GM21367 (cell line): ENCODE measurements at regions not wholly inside any gene's neighbourhood (a gene's known extent, or its start where the extent isn't known, plus 50 kb on each side); places are given as distances from the start of the nearest gene placed in this dataset.

Experiments used
- ATAC-seq: cut with Tn5 transposase; IDR thresholded peaks from one replicate; pipeline ENCODE4 v1.9.1; 2021; ENCODE audit not compliant: unreplicated experiment

DNA sequence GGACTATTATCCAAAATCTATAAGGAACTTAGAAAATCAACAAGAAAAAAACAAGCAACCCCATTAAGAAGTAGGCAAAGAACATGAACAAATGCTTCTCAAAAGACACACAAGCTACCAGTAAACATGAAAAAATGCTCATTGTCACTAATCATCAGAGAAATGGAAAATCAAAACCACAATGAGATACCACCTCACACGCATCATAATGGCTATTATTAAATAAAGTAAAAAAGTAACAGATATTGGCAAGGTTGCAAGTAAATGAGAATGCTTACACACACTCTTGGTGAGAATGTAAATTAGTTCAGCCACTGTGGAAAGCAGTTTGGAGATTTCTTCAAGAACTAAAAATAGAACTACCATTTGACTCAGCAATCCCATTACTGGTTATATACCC lies 167.0 kb upstream of the DMRTA1 start:
- no peak for ATAC-seq

DNA sequence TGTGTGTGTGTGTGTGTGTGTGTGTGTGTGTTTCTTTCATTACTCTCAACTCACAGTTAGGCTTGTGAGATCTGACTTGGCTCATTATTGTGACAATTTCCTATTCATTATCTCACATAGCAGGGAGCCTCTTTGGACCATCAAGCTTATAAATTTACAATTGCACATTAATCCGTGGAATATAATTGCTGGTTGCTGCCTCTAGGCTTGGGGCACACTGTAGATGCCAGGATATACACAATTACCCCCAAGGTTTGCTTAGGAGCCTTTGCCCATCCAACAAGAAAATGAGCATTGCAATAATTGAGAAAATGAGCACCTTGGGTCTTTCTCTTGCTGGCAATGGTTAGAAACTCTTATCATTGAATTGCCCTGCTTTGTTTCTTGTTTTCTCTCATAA lies 161.6 kb upstream of the DMRTA1 start:
- no peak for ATAC-seq

DNA sequence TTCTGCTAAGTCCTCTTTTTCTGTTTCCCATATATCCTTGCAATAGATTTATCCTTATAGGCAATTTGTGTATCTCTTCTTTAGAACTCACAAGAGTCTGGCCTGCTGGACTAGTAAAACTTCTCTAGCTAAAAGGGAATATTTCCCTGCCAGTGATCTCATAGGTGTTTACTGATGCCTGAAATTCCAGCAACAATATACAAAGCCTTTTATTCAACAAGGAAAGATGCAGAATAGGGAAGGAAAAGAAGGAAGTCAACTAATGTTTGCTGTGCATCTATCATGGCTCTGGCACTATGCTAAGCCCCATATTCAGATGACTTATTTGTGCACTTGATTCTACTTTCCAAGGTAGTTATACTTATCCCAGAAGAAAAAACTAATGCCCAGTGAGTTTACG lies 160.0 kb upstream of the DMRTA1 start:
- ATAC-seq: no peak

DNA sequence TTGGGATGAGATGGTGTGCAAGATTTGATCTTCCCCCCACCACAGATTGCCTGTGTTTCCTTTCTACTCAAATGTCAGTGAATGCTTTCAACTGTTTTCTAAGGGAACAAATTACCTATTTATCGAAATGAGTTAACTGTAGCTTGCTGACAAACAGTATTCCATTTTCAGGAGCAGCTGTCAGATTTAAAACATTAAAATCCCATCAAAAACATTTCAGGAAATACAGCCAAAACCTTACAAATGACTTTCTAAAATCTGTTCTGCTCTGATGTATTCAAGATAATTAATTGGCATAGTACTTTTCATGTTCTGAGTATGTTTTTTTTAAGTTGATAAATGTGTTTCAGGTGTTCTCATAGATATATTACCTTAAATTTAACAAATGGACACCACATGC lies 158.0 kb upstream of the DMRTA1 start:
- ATAC-seq: no peak

DNA sequence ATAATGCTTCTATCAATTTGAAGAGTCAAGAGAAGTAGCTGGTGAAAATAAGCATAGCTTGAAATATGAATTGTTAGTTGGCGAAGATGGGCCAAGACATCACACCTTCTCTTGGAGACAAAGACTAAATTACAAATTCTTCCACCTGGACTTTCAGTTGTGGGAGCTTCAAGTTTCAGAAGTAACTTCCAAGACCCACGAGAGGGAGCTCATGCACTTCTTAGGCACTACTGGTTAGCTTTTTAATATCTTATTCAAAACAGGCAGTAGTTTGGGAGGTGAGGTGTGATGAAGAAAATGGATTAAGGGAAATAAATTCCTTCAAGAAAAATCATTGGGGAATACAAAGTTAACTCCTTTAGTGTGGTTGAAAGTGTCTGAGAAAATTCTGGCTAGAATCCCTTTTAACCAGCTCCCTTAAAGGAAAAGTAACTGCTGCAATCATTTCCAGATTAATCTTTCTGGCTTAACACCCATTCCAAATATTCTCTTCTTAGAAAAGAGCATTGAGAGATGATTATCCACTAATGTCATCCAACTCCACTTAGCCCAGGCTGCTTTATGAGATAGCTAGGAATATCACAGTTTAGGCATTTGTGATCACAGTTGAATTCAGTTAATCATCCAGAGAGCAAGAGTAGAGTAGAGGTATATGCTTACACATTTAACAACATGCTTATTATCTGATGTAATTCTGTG lies 139.5 kb upstream of the DMRTA1 start:
- ATAC-seq: no peak

DNA sequence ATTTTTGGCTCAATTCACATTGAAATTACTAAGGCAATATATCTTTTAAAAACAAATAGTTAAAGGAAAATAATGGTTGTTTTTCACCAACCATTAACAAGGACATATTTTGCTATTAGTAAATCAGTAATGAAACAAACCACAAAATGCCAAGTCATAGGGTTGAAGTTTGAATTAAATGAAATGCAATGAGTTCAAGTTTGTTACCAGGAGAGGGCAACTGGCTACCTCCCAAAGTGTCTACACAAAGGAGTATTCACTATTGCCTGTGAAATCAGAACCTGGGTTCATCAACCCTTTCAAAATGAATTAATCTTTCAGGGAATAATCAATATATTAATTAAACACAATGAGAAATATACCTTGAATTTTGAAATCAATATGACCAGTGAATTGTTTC lies 138.4 kb upstream of the DMRTA1 start:
- ATAC-seq: no peak

DNA sequence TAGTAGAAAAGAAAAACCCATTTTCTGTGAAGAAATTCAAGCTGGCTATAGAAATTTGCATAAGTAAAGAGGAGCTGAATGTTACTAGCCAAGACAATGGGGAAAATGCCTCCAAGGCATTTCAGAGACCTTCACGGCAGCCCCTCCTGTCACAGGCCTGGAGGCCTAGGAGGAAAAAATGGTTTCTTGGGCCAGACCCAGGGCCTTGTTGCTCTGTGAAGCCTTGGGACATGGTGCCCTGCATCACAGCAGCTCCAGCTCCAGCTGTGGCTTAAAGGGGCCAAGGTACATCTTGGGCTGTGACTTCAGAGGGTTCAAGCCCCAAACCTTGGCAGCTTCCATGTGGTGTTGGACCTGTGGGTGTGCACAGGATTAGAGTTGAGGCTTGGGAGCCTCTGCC lies 130.0 kb upstream of the DMRTA1 start:
- no peak for ATAC-seq

DNA sequence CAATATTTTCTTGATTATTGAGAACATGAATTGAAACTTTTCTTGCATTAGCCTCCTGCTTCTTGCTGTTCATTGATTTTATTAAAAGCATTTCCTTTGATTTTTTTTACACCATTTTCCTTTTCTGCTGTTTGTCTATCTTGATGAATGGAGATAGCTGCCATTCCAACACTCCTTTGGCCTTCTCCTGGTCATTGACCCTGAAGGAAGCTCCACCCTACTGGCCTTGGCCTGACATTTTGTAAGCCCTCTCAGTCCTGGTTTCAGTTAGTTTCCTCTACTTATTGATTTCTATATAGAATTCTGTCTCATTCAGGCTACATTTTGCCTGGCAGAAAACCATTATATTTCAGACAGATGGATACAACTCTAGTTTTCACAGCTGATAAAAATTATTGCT lies 115.1 kb upstream of the DMRTA1 start:
- ATAC-seq: no peak

DNA sequence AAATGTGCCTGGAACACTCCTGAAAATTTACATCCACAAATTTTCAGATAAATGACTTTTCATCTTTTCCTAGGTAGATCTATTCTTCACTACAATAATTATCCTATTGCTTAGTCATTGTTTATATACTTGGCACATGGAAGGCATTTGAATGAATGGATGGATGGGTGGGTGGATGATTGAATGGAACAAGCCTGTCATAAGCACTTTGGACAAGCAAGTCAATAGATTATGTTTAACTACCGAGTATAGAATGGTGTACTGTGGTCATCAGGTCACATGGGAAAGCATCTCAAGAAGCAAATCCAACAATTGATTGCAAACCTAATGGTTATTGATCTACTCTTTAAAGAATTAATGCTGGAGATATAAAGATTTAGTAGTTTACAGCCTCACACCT lies 114.4 kb upstream of the DMRTA1 start:
- ATAC-seq: no peak

DNA sequence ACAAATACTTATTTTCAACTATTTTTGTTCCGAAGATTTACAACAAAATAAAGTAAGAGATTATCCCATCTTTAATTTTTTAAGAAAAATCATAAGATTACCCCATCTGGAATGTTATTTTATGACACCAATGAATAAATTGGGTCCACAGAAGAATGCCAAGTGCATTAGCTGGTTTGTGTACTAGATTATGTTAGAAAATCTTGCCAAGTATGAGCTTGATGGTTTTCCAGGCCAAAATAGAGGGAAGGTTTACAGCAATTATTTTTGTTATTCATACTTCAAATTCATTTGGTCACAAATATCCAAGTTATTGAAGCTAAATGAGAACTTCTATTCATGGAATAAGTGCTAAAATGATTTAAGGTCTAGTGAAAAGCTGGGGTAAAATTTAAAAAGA lies 109.4 kb upstream of the DMRTA1 start:
- ATAC-seq: no peak

DNA sequence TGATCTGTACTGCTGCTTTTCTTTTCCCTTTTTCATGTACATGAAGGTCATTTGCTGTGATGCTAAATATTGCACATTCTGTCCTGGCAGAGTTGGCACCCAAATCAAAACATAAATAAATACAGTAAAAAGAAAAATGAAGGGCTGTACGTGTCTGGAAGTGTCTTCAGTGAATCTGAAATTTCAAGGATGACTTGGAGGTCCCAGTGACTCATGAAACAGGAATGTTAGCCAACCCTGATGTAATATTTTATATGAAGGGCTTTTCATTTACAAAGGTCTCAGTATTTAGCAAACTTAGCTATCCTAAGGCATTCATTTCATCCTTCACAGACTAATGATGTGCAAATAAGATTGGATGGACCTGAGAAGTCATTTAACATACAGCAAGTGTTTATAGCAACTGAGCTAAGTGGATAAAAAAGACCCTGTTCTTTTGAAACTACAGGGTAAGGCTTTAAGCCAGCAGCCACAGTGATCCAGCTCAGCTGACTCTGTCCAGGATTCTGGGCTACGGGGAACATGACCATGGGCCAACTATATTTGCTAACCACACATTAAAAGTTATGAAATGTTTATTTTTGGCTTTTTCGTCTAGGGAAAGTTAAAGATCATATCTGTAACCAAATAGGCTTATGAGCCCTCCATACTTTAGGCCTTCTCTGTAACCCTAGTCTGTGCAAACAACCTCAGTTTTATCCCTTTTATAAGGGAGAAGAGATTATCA lies 104.0 kb upstream of the DMRTA1 start:
- ATAC-seq: no peak

DNA sequence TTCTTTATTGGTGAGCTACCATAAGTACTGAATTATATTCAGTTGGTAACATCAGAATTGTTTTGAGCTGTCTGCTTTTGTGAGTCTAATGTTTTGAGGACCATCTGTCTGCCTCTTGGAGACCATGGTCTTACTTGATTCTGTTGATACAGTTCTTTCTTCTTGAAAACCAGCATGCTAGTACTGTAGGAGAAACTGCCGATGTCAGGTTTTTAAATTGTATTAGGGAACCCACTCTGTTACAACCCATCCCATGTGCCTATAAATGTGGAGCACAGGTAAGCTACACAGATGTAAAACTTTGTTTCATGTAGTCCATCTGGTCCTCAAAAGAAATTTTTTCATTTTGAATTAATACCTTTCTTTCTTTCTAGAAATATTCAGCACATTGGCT lies 103.4 kb upstream of the DMRTA1 start:
- ATAC-seq: no peak

DNA sequence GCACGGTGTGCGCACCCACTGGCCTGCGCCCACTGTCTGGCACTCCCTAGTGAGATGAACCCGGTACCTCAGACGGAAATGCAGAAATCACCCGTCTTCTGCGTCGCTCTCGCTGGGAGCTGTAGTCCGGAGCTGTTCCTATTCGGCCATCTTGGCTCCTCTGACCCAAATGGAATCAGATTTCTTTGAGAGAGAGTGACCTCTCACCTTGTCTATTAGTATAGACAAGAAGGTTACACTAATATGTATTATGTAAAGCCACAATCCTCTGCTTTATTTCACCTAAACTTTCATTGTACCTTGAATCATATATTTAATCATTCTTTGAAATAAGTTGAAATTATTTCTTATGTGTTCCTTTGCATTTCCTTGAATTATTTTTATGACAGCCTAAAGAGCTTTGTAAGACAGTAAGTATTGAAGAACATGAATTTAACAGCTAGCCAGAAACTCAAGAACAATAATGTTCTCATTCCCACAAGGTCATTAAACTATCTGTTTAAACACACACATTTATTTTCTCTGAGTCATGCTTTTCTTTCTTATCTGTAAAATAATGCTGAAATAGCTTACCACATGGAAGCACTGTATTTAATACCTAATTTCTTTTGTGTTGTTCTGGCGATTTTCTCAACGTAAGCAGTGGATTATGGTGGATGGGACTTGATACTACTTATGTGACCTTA lies 91.8 kb upstream of the DMRTA1 start:
- no peak for ATAC-seq

DNA sequence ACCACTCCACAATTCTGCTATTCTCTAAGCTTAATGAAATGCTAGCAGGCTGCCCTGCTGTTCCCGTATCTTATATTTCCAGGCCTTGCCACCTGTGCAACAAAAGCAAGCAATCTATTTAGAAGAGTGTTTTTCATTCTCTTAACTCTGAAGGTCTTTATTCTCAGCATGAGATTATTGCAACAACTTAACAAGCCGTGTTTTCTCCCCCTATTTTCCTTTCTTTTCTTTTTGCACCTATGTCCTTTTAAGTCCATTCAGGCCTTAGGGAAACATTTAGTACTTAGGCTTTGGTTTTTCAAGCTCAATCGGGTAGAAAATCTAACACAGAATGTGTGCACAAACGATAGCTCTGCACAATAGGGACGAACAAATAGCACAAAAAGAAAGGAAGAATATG lies 89.6 kb upstream of the DMRTA1 start:
- no peak for ATAC-seq

DNA sequence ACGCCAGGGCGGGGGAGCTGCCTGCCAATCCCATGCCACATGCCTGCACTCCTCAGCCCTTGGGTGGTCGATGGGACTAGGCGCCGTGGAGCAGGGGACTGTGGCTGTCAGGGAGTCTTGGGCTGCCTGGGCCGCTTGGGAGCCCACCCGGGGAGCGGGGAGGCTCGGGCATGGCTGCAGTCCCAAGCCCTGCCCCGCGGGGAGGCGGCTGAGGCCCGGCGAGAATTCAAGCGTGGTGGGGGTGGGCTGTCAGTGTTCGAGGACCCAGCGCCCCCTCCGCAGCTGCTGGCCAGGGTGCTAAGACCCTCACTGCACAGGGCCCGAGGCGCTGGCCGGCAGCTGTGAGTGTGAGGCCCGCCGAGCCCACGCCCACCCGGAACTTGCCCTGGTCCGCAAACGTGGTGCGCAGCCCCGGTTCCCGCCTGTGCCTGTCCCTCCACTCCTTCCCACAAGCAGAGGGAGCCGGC lies 83.2 kb upstream of the DMRTA1 start:
- no peak for ATAC-seq

DNA sequence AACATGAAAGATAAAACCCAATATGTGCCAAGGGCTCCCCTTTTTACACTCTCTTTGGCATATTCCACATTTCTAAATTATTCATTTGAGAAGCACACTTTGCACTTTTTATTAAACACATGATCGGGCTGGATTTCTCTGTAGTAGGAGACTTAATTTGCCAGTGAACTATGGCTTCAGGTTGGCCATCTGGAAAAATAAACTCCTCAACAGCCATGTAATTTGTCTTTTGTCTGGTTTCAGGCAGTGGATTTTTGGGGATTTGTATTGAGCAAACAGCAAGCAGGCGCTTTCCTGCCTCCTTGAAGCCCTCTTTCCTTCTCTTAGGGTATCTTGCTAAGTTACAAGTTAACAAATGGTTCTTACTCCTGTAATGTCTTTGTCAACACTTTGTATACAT lies 73.0 kb upstream of the DMRTA1 start:
- ATAC-seq: no peak

DNA sequence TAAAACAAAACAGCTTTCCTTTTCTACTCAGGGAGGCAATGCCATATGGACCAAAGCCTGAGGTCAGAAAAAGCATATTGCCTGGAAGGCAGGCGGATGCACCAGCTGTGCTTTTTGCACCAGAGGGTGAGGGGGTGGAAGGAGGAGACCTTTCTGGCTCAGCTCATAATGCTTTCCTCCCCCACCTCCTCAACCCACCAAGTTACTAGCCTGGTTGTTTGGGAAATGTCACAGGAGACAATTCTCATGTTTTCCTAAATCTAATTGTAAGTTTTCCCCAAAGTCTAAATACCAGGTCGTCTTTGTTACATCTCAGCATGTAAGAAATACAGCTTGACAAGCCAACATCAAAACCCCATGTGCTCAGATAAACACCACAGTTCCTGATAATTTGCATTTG lies 72.6 kb upstream of the DMRTA1 start:
- ATAC-seq: no peak

DNA sequence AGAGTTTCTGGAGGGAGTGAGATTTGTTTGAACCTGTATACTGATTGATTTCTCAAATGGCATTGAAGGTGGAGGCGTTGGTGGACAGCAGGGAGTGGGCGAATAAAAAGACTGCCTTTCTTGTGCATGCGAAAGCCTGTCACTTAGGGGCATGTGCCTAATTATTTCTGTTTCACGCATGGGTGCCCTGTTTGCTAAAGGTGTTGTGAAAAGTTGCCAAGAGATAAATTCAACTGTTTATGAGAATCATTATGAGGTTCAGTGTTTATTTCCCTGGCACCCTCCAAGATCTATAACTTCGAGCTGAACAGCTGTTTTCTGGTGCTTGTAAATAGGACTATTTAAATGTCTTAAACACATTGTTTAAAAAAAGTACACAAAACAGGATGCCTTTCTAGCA lies 67.4 kb upstream of the DMRTA1 start:
- no peak for ATAC-seq

DNA sequence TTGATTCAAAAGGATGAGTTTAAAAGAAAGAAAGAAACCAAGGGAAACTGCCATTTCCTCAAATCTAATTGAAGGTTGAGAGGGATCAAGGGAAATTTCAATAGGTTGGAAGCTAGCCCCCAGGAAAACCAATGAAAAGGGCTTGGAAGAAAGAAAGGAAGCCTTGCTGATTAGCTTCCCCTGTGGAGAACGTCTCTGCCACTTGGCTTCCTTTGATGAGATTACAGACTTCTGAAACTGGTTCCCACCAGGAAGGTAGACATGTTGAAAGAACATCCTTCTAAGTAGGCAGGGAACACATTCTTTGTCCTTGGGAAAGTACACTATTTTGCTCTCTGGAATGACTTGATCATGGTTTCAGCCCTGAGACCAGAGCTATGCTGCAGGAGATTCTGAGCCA lies 65.5 kb upstream of the DMRTA1 start:
- no peak for ATAC-seq

DNA sequence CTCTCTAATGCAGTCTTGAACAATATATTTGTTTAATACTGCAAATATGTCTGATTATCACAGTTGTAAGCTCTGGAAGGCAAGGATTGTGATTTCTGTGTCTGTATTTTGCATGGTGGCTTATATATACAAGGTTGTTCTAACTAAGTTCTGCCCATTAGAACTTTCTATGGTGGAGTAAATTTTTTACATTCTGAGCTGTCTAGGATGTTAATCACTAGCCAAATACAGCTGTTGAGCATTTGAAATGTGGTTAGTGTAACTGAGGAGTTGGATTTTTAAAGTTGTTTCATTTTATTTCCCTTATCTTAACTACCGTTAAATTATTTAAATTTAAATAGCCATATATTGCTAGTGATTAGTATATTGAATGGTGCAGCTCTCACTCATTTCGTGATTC lies 64.3 kb upstream of the DMRTA1 start:
- ATAC-seq: no peak

DNA sequence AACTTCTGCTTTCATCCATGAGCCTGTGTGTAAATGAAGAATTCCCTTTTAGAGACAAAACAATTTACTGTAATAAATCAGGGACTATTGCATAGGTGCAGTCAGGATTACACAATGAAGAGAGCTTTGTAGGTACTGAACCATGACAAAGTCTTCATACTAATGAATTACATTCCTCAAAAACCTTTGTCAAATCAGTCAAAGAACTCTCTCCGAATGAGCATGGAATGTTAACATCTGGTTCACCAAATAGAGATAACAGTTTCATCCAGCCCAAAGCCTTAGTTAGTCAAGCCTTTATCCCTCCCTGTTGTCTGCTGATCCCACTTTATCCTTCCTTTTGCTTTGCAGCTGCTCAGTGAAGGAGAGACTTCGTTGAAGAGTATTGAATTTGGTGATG lies 62.9 kb upstream of the DMRTA1 start:
- ATAC-seq: no peak

DNA sequence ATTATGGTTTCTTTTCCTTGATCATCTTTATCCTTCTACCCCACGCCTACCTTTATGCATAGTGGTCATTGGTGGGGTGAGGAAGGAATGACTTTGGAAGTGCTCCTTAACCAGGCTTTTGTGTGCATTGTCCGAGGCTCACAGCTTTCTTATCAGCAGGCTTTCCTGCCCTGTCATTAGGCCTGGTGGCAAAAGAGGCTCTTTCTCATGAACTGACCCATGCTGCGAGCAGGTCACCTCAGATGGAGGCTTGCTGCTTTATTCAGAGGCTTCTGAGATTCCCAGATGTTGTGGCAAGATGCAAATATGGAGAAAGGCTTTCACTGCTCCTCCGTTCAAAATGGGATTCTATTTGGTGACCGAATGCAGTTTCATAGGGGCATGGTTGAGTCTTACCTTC lies 57.4 kb upstream of the DMRTA1 start:
- no peak for ATAC-seq
